ENCODE measurements at regions not wholly inside any gene's neighbourhood (a gene's known extent, or its start where the extent isn't known, plus 50 kb on each side); places are given as distances from the start of the nearest gene placed in this dataset.
A peak's percentile ranks its signal among the peaks of the same experiment; 100 is the strongest.

DNA sequence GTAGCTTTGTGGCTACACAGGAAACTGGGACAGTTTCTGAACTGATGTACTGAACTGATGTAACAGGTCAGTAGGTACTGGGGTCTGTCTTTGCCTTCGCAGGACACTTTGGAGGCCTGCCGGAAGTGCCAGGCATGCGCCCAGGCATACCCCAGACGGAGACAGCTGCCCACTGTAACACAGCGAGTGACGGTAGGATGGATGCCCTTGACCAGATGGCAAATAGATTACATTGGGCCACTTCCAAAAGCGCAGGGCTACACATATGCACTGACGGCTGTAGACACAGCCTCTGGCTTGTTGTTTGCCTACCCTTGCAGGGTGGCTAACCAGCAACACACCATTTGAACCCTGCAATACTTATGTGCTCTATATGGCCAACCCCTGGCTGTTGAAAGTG, 94.1 kb upstream of the TMPO start:
- ChIA-PET POLR2A (no interaction called here), CTCF (interaction anchor here (1.0 to 6.2 kb wide), 2 partner anchors 18 to 94 kb away, joined by 3 to 45 read pairs; partner anchors contain the start of gene TMPO)
- 100% methylated on average over 8 of the region's 8 CpGs for WGBS (ENCODE audit: insufficient coverage)
- no peak overlapping the region for H3K27ac ChIP-seq (ENCODE audit: insufficient read depth in 1 of 2, low read depth in 1 of 2, low read length in 2 of 2, poor library complexity in 1 of 2, severe bottlenecking in 2 of 2)
- H3K27me3 ChIP-seq (replicated peaks in 2 of 5; ENCODE audit: control insufficient read depth in 4 of 5, insufficient read depth in 5 of 5, low read length in 4 of 5), result no peaks in the 10 kb centered on the region
- no peak overlapping the region for H3K4me3 ChIP-seq (ENCODE audit: control insufficient read depth in 1 of 7, extremely low read depth in 1 of 7, insufficient read depth in 4 of 7, low read depth in 2 of 7, low read length in 6 of 7)
- no peaks in the 10 kb centered on the region for H3K9me3 ChIP-seq (ENCODE audit: control extremely low read depth in 1 of 5, control insufficient read depth in 4 of 5, insufficient read depth in 2 of 5, low read depth in 1 of 5, low read length in 4 of 5)
- no peaks in the 10 kb centered on the region for H3K36me3 ChIP-seq (ENCODE audit: control insufficient read depth in 4 of 4, insufficient read depth in 4 of 4, low read length in 3 of 4)
- peaks cover 0 to 14% (median 6%) of the 10 kb centered on the region in 4 experiments for H3K4me1 ChIP-seq (ENCODE audit: control extremely low read depth in 1 of 4, control insufficient read depth in 4 of 4, insufficient read depth in 4 of 4, low read length in 3 of 4)
- DNase-seq, result no peak

DNA sequence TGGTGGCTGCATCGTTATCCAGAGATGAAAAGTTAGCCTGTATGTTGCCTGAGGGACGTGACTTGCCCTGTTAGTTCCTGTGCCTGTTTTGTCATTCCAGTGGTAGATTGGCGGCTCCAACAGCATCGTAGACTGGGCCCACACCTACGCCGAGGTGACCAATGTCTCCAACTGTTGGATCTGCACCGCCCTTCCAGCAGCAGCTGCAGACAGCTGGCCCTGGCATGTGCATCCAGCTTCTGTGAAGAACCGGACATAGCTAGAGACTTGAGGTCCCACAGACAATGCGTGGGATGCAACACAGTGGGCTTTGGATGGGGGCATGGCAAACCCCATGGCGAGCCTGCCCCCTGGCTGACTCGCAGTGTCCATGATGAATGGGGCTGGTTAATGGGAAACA, 93.0 kb upstream of the TMPO start:
- no peaks in the 10 kb centered on the region for H3K36me3 ChIP-seq (ENCODE audit: control insufficient read depth in 4 of 4, insufficient read depth in 4 of 4, low read length in 3 of 4)
- H3K4me3 ChIP-seq (ENCODE audit: control insufficient read depth in 1 of 7, extremely low read depth in 1 of 7, insufficient read depth in 4 of 7, low read depth in 2 of 7, low read length in 6 of 7), result no peak overlapping the region
- ChIA-PET POLR2A (no interaction called here), CTCF (interaction anchor here (1.0 to 1.3 kb wide), 2 partner anchors 79 to 110 kb away, joined by 3 to 4 read pairs; no protein-coding TSS in a partner anchor)
- H3K4me1 ChIP-seq (ENCODE audit: control extremely low read depth in 1 of 4, control insufficient read depth in 4 of 4, insufficient read depth in 4 of 4, low read length in 3 of 4), result peaks cover 0 to 14% (median 6%) of the 10 kb centered on the region in 4 experiments
- 98% methylated on average over 10 of the region's 11 CpGs for WGBS (ENCODE audit: insufficient coverage)
- no peak overlapping the region for H3K27ac ChIP-seq (ENCODE audit: insufficient read depth in 1 of 2, low read depth in 1 of 2, low read length in 2 of 2, poor library complexity in 1 of 2, severe bottlenecking in 2 of 2)
- no peak for DNase-seq
- no peaks in the 10 kb centered on the region for H3K9me3 ChIP-seq (ENCODE audit: control extremely low read depth in 1 of 5, control insufficient read depth in 4 of 5, insufficient read depth in 2 of 5, low read depth in 1 of 5, low read length in 4 of 5)
- H3K27me3 ChIP-seq (replicated peaks in 2 of 5; ENCODE audit: control insufficient read depth in 4 of 5, insufficient read depth in 5 of 5, low read length in 4 of 5), result no peaks in the 10 kb centered on the region

DNA sequence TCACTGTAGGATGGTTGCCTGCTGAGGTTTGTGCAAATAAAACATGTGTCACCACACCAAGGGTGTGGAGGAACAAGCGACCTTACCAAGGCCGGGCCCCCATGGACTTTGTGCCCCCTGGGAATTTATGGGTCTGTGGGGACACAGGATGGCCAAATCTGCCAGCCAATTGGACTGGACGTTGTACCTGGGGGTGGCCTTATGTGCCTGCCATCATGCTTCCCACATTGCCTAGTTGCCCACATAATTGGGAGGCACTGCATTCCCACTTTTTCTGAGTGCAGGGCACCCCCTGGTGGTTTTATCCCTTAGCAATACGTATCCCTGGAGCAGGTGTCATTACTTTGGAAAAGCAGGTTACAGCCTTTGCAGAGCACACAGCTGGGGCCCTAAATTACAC, 92.6 kb upstream of the TMPO start:
- H3K36me3 ChIP-seq (ENCODE audit: control insufficient read depth in 4 of 4, insufficient read depth in 4 of 4, low read length in 3 of 4), result no peaks in the 10 kb centered on the region
- peaks cover 0 to 14% (median 6%) of the 10 kb centered on the region in 4 experiments for H3K4me1 ChIP-seq (ENCODE audit: control extremely low read depth in 1 of 4, control insufficient read depth in 4 of 4, insufficient read depth in 4 of 4, low read length in 3 of 4)
- H3K27me3 ChIP-seq (replicated peaks in 2 of 5; ENCODE audit: control insufficient read depth in 4 of 5, insufficient read depth in 5 of 5, low read length in 4 of 5), result no peaks in the 10 kb centered on the region
- CTCF ChIA-PET, result interaction anchor here (1.0 to 4.3 kb wide), 5 partner anchors 11 to 110 kb away, joined by 3 to 31 read pairs (median 4); no protein-coding TSS in a partner anchor
- WGBS (ENCODE audit: insufficient coverage), result 91% methylated on average over 4 of the region's 4 CpGs
- no peak for DNase-seq
- H3K4me3 ChIP-seq (ENCODE audit: control insufficient read depth in 1 of 7, extremely low read depth in 1 of 7, insufficient read depth in 4 of 7, low read depth in 2 of 7, low read length in 6 of 7), result no peak overlapping the region
- no peak overlapping the region for H3K27ac ChIP-seq (ENCODE audit: insufficient read depth in 1 of 2, low read depth in 1 of 2, low read length in 2 of 2, poor library complexity in 1 of 2, severe bottlenecking in 2 of 2)
- H3K9me3 ChIP-seq (ENCODE audit: control extremely low read depth in 1 of 5, control insufficient read depth in 4 of 5, insufficient read depth in 2 of 5, low read depth in 1 of 5, low read length in 4 of 5), result no peaks in the 10 kb centered on the region
- POLR2A ChIA-PET, result no interaction called here

DNA sequence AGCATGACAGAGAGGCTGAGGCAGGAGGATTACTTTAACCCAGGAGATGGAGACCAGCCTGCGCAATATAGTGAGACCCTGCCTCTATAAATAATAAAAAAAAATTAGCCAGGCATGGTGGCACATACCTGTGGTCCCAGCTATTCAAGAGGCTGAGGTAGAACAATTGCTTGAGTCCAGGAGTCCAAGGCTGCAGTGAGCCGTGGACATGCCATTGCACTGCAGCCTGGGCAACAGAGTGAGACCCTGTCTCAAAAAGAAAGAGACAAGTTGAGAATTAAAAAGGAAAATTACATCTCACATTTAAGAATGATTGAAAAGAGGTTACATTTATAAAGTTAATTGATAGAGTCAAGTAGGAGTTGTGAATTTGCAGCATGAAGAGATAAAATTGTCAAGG, 91.4 kb upstream of the TMPO start:
- Histone ChIP-seq H3K27me3 (replicated peaks in 2 of 5; ENCODE audit: control insufficient read depth in 4 of 5, insufficient read depth in 5 of 5, low read length in 4 of 5) (no peaks in the 10 kb centered on the region), H3K4me1 (ENCODE audit: control extremely low read depth in 1 of 4, control insufficient read depth in 4 of 4, insufficient read depth in 4 of 4, low read length in 3 of 4) (peaks cover 0 to 9% (median 1%) of the 10 kb centered on the region in 4 experiments), H3K27ac (ENCODE audit: insufficient read depth in 1 of 2, low read depth in 1 of 2, low read length in 2 of 2, poor library complexity in 1 of 2, severe bottlenecking in 2 of 2) (no peak overlapping the region), H3K36me3 (ENCODE audit: control insufficient read depth in 4 of 4, insufficient read depth in 4 of 4, low read length in 3 of 4) (no peaks in the 10 kb centered on the region), H3K4me3 (ENCODE audit: control insufficient read depth in 1 of 7, extremely low read depth in 1 of 7, insufficient read depth in 4 of 7, low read depth in 2 of 7, low read length in 6 of 7) (no peak overlapping the region), H3K9me3 (ENCODE audit: control extremely low read depth in 1 of 5, control insufficient read depth in 4 of 5, insufficient read depth in 2 of 5, low read depth in 1 of 5, low read length in 4 of 5) (no peaks in the 10 kb centered on the region)
- DNase-seq, result no peak
- ChIA-PET CTCF (interaction anchor here (1.0 to 6.8 kb wide), 12 partner anchors 13 to 121 kb away, joined by 3 to 89 read pairs (median 4); partner anchors contain the start of gene TMPO), POLR2A (no interaction called here)
- WGBS (ENCODE audit: insufficient coverage), result 50% methylated on average over 2 of the region's 2 CpGs

DNA sequence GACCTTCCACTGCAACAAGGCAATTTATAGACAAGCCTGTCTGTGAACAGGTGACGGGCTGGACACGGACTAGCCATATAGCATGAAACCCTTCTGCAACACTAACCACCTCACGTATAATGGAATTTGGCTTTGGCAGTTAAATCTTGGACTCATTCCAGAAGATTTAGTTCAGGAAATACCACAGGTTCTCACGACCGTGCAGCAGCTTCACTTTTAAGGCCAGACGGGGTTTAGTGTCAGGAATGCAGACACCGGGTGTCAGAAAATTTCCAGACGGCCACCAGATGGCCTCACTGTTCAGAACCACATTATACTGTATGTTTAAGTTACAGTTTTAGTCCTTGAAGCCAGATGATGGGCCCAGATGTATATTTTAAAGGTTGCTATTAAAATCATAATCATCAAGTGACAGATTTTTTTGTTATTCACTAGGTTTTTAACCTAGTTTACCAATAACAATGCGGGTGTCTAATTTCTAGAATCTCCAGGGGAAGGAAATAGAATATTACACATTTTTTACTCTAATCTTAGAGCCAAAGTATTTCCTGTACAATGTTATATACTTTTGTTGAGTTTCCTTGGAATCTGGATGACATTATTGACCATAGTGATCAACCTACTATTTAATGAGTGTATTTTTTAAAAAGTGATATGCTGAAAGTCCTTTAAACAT, 90.5 kb upstream of the TMPO start:
- 31% methylated on average over 6 of the region's 9 CpGs for WGBS (ENCODE audit: insufficient coverage)
- no peak overlapping the region for H3K27ac ChIP-seq (ENCODE audit: insufficient read depth in 1 of 2, low read depth in 1 of 2, low read length in 2 of 2, poor library complexity in 1 of 2, severe bottlenecking in 2 of 2)
- ChIA-PET POLR2A (no interaction called here), CTCF (interaction anchor here (0.6 to 6.8 kb wide), 16 partner anchors 7 to 120 kb away, joined by 3 to 89 read pairs (median 5); partner anchors contain the start of gene TMPO)
- peaks cover 0 to 7% (median 0%) of the 10 kb centered on the region in 4 experiments for H3K4me1 ChIP-seq (ENCODE audit: control extremely low read depth in 1 of 4, control insufficient read depth in 4 of 4, insufficient read depth in 4 of 4, low read length in 3 of 4)
- H3K9me3 ChIP-seq (ENCODE audit: control extremely low read depth in 1 of 5, control insufficient read depth in 4 of 5, insufficient read depth in 2 of 5, low read depth in 1 of 5, low read length in 4 of 5), result no peaks in the 10 kb centered on the region
- H3K27me3 ChIP-seq (replicated peaks in 2 of 5; ENCODE audit: control insufficient read depth in 4 of 5, insufficient read depth in 5 of 5, low read length in 4 of 5), result no peaks in the 10 kb centered on the region
- DNase-seq, result peak; percentile 66 to 82 (median 76)
- peak overlapping the region in 1 of 7 experiments; percentile 43 for H3K4me3 ChIP-seq (ENCODE audit: control insufficient read depth in 1 of 7, extremely low read depth in 1 of 7, insufficient read depth in 4 of 7, low read depth in 2 of 7, low read length in 6 of 7)
- no peaks in the 10 kb centered on the region for H3K36me3 ChIP-seq (ENCODE audit: control insufficient read depth in 4 of 4, insufficient read depth in 4 of 4, low read length in 3 of 4)

DNA sequence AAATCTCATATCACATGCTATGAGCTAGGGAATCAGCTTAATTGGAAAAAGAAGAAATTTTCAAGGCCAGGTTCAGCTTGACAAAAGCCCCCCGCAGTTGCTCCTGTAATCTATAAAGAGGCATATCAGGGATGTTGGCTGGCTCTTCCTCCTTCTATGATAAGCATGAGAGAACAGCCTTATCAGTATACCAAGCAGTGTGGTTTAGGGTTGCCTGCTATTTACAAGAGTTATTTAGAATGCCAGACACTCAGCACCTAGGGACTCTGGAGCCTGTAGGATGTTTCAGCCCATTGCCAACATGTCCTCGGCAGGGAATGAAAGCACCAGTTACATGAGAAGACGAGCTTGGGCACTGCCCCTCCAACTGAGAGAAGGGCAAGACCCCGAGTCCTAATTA, 89.5 kb upstream of the TMPO start:
- 84% methylated on average over 3 of the region's 4 CpGs for WGBS (ENCODE audit: insufficient coverage)
- peak in 2 of 3 donors; percentile 29 to 50 for DNase-seq
- CTCF ChIA-PET, result interaction anchor here (0.8 to 6.8 kb wide), 11 partner anchors 8 to 225 kb away, joined by 3 to 89 read pairs (median 6); partner anchors contain the start of gene TMPO
- H3K27ac ChIP-seq (ENCODE audit: insufficient read depth in 1 of 2, low read depth in 1 of 2, low read length in 2 of 2, poor library complexity in 1 of 2, severe bottlenecking in 2 of 2), result no peak overlapping the region
- no peak overlapping the region for H3K4me3 ChIP-seq (ENCODE audit: control insufficient read depth in 1 of 7, extremely low read depth in 1 of 7, insufficient read depth in 4 of 7, low read depth in 2 of 7, low read length in 6 of 7)
- no peaks in the 10 kb centered on the region for H3K27me3 ChIP-seq (replicated peaks in 2 of 5; ENCODE audit: control insufficient read depth in 4 of 5, insufficient read depth in 5 of 5, low read length in 4 of 5)
- H3K9me3 ChIP-seq (ENCODE audit: control extremely low read depth in 1 of 5, control insufficient read depth in 4 of 5, insufficient read depth in 2 of 5, low read depth in 1 of 5, low read length in 4 of 5), result no peaks in the 10 kb centered on the region
- no peaks in the 10 kb centered on the region for H3K36me3 ChIP-seq (ENCODE audit: control insufficient read depth in 4 of 4, insufficient read depth in 4 of 4, low read length in 3 of 4)
- H3K4me1 ChIP-seq (ENCODE audit: control extremely low read depth in 1 of 4, control insufficient read depth in 4 of 4, insufficient read depth in 4 of 4, low read length in 3 of 4), result peaks cover 0 to 7% (median 0%) of the 10 kb centered on the region in 4 experiments
- POLR2A ChIA-PET, result no interaction called here

DNA sequence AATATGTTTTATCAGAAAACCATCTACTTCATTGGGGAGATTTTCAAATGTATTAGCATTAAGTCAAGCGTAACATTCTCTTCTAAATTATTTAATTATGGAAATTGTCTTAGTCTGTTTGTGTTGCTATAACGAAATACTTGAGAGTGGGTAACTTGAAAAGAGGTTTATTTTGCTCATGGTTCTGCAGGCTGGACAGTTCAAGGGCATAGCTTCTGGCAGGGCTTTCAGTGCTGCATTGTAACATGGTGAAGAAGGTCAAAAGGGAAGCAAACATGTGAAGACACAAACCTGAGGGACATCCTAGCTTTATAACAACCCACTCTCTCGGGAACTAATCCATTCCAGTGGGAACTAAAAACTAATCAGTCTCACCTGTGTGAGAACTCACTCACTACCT, 84.3 kb upstream of the TMPO start:
- H3K4me3 ChIP-seq (ENCODE audit: control insufficient read depth in 1 of 7, extremely low read depth in 1 of 7, insufficient read depth in 4 of 7, low read depth in 2 of 7, low read length in 6 of 7), result no peak overlapping the region
- H3K27ac ChIP-seq (ENCODE audit: insufficient read depth in 1 of 2, low read depth in 1 of 2, low read length in 2 of 2, poor library complexity in 1 of 2, severe bottlenecking in 2 of 2), result no peak overlapping the region
- CTCF ChIA-PET, result no interaction called here
- H3K4me1 ChIP-seq (ENCODE audit: control extremely low read depth in 1 of 4, control insufficient read depth in 4 of 4, insufficient read depth in 4 of 4, low read length in 3 of 4), result no peaks in the 10 kb centered on the region
- H3K9me3 ChIP-seq (ENCODE audit: control extremely low read depth in 1 of 5, control insufficient read depth in 4 of 5, insufficient read depth in 2 of 5, low read depth in 1 of 5, low read length in 4 of 5), result peaks cover 2 to 5% (median 3%) of the 10 kb centered on the region in 5 experiments
- 100% methylated on average over 2 of the region's 3 CpGs for WGBS (ENCODE audit: insufficient coverage)
- POLR2A ChIA-PET, result no interaction called here
- no peaks in the 10 kb centered on the region for H3K36me3 ChIP-seq (ENCODE audit: control insufficient read depth in 4 of 4, insufficient read depth in 4 of 4, low read length in 3 of 4)
- no peaks in the 10 kb centered on the region for H3K27me3 ChIP-seq (replicated peaks in 2 of 5; ENCODE audit: control insufficient read depth in 4 of 5, insufficient read depth in 5 of 5, low read length in 4 of 5)
- DNase-seq, result no peak
